LNCaP clone FGC (cell line): ENCODE measurements at regions not wholly inside any gene's neighbourhood (a gene's known extent, or its start where the extent isn't known, plus 50 kb on each side); places are given as distances from the start of the nearest gene placed in this dataset.

Source experiments
- DNase-seq: peaks from one replicate; pipeline ENCODE4 v3.0.0-alpha.2; 2011; ENCODE audit warnings: low read depth
- H3K4me3 ChIP-seq: 2 replicates; pipeline ENCODE4 v1.5.1; 2011; ENCODE audit warnings: mild to moderate bottlenecking, low read depth, low read length, control low read depth
- CTCF ChIP-seq: IDR thresholded peaks from 2 replicates; pipeline ENCODE4 v1.5.1; 2012; ENCODE audit warnings: mild to moderate bottlenecking; ENCODE audit not compliant: control insufficient read depth, insufficient read depth; ENCODE audit errors: extremely low read depth

GRCh38 chr2:228377533-228377932 lies 196.0 kb upstream of the SPHKAP start:
- TF ChIP-seq CTCF = no peak
- H3K4me3 ChIP-seq = no peak overlapping the region
- DNase-seq = no peak

DNA sequence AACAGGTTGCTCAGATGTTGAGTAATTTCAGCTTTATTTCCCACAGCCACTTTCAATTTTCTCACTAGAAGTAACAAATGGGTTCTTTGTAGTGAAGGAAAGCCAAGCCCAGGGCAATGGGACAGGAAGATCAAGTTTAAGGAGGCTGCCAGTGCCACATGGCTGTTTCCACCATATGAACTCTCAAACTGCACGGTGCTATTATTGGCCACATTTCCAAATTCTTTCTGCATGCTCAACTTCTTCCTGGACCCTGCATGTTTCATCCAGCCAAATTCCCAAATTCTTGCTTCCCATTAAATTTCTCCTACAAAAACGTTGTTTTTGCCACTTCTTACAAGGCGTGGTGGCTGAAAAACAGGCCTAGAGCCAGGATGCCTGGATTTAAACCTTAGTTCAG lies 193.3 kb upstream of the SPHKAP start:
- TF ChIP-seq CTCF = no peak
- H3K4me3 ChIP-seq = no peak overlapping the region
- DNase-seq = no peak

- no peak for TF ChIP-seq CTCF
- H3K4me3 ChIP-seq = no peak overlapping the region
- no peak for DNase-seq
Observed at GRCh38 chr2:228373191-228373590, 191.7 kb upstream of the SPHKAP start.

GRCh38 chr2:228372212-228372611 lies 190.7 kb upstream of the SPHKAP start:
- DNase-seq = no peak
- H3K4me3 ChIP-seq = no peak overlapping the region
- no peak for TF ChIP-seq CTCF

DNA sequence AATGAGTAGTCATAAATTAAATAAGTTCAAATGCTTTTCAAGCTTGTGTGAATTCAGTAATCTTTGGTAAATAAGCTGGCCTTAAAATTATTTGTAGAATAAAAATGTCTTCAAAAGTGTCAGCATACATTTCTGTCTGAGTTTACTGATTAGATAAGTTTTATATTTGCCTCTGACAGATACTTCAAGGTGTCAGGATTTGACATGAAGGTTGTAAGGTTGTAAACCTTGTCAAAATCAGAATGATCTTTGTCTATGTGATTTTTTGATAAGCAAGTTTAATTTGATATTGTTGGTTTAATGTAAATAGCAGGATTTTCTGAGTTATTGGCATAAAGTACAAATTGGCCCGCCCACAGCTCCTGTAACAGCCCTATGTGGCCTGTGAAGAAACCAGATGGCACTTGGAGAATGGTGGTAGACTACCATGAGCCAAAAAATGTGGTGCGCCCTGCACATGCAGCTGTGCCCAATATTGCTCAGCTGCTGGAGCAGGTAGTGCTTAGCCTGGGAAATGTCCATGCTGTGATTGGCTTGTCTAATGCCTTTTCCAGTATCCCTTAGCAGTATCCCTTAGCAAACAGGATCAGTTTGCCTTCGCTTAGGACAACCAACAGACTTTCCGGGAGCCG lies 188.0 kb upstream of the SPHKAP start:
- no peak for DNase-seq
- no peak overlapping the region for H3K4me3 ChIP-seq
- TF ChIP-seq CTCF = no peak

GRCh38 chr2:228367356-228367755 lies 185.9 kb upstream of the SPHKAP start:
- H3K4me3 ChIP-seq = no peak overlapping the region
- no peak for TF ChIP-seq CTCF

DNA sequence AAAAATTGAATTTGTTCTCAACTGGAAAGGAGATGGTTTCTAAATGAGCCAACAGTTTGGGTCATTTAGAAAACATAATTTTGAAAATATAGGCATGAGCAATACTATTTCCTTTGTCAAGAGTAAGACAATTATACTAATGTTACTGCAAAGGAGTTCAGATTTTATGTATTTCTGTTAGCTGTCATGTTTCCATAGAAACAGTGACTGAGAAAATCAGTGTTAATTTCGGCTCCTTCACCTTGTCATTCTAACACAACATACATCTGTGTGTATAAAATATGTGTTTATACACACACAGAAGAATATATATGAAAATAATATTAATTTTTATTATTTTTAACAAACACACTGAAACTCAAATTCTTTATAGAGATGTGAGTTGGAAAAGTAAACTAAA lies 178.0 kb upstream of the SPHKAP start:
- no peak overlapping the region for H3K4me3 ChIP-seq
- TF ChIP-seq CTCF = no peak
- DNase-seq = no peak

More at GRCh38 chr2:228367356-228367755, 185.9 kb upstream of the SPHKAP start:
- no peak for DNase-seq
